ENCODE measurements at regions not wholly inside any gene's neighbourhood (a gene's known extent, or its start where the extent isn't known, plus 50 kb on each side); places are given as distances from the start of the nearest gene placed in this dataset.

GRCh38 chr13:48165063-48165462 lies 67.9 kb upstream of the ITM2B start:
- no peak overlapping the region for H3K27ac ChIP-seq (ENCODE audit: low read length)
- no peak overlapping the region for H3K9ac ChIP-seq (ENCODE audit: low read length)
- H3F3A ChIP-seq (ENCODE audit: insufficient read depth, low read length): no peaks in the 10 kb centered on the region
- no peaks in the 10 kb centered on the region for H3K27me3 ChIP-seq (replicated peaks; ENCODE audit: insufficient read depth, low read length)
- no peaks in the 10 kb centered on the region for H3K79me2 ChIP-seq (ENCODE audit: low read length)
- no peak overlapping the region for H3K4me2 ChIP-seq (ENCODE audit: low read depth, low read length)
- DNase-seq: no peak
- H3K4me1 ChIP-seq (ENCODE audit: low read length): no peaks in the 10 kb centered on the region
- H3K4me3 ChIP-seq (ENCODE audit: low read length): no peak overlapping the region
- H3K9me3 ChIP-seq (replicated peaks; ENCODE audit: insufficient read depth, low read length): no peaks in the 10 kb centered on the region
- H4K20me1 ChIP-seq (ENCODE audit: insufficient read depth, low read length): no peaks in the 10 kb centered on the region
- H2AFZ ChIP-seq (ENCODE audit: low read length): no peak overlapping the region
- H3K36me3 ChIP-seq (replicated peaks; ENCODE audit: insufficient read depth, low read length): no peaks in the 10 kb centered on the region
- H3K9me2 ChIP-seq (replicated peaks; ENCODE audit: insufficient read depth, low read length): no peaks in the 10 kb centered on the region
- TF ChIP-seq EZH2 (optimal IDR thresholded peaks at IDR 0.05; ENCODE audit: low read depth, low read length): no peak
- TF ChIP-seq CTCF (IDR thresholded peaks at IDR 0.05; ENCODE audit: low read length): no peak
- TF ChIP-seq EZH2phosphoT487 (IDR thresholded peaks at IDR 0.05; ENCODE audit: low read length): no peak

GRCh38 chr13:48163061-48163460 lies 68.2 kb upstream of the MED4 start:
- Histone ChIP-seq H3K36me3 (replicated peaks; ENCODE audit: insufficient read depth, low read length) (no peaks in the 10 kb centered on the region), H3K9me2 (replicated peaks; ENCODE audit: insufficient read depth, low read length) (no peaks in the 10 kb centered on the region), H3K9ac (ENCODE audit: low read length) (no peak overlapping the region), H3K4me3 (ENCODE audit: low read length) (no peak overlapping the region), H3K79me2 (ENCODE audit: low read length) (no peaks in the 10 kb centered on the region), H4K20me1 (ENCODE audit: insufficient read depth, low read length) (no peaks in the 10 kb centered on the region), H3K4me1 (ENCODE audit: low read length) (no peaks in the 10 kb centered on the region), H3K27me3 (replicated peaks; ENCODE audit: insufficient read depth, low read length) (no peaks in the 10 kb centered on the region), H3K4me2 (ENCODE audit: low read depth, low read length) (no peak overlapping the region), H2AFZ (ENCODE audit: low read length) (no peak overlapping the region), H3K27ac (ENCODE audit: low read length) (no peak overlapping the region), H3F3A (ENCODE audit: insufficient read depth, low read length) (no peaks in the 10 kb centered on the region), H3K9me3 (replicated peaks; ENCODE audit: insufficient read depth, low read length) (no peaks in the 10 kb centered on the region)
- TF ChIP-seq EZH2phosphoT487 (IDR thresholded peaks at IDR 0.05; ENCODE audit: low read length) (no peak), CTCF (IDR thresholded peaks at IDR 0.05; ENCODE audit: low read length) (no peak), EZH2 (optimal IDR thresholded peaks at IDR 0.05; ENCODE audit: low read depth, low read length) (no peak)
- no peak for DNase-seq

- no peak for TF ChIP-seq EZH2phosphoT487 (IDR thresholded peaks at IDR 0.05; ENCODE audit: low read length)
- TF ChIP-seq EZH2 (optimal IDR thresholded peaks at IDR 0.05; ENCODE audit: low read depth, low read length): no peak
- no peak for TF ChIP-seq CTCF (IDR thresholded peaks at IDR 0.05; ENCODE audit: low read length)
Observed at GRCh38 chr13:48162217-48162616, 67.3 kb upstream of the MED4 start.

More at GRCh38 chr13:48162217-48162616, 67.3 kb upstream of the MED4 start:
- Histone ChIP-seq H3K79me2 (ENCODE audit: low read length) (no peaks in the 10 kb centered on the region), H4K20me1 (ENCODE audit: insufficient read depth, low read length) (no peaks in the 10 kb centered on the region), H3K4me1 (ENCODE audit: low read length) (no peaks in the 10 kb centered on the region), H3K9ac (ENCODE audit: low read length) (no peak overlapping the region), H3K9me3 (replicated peaks; ENCODE audit: insufficient read depth, low read length) (no peaks in the 10 kb centered on the region), H3K27ac (ENCODE audit: low read length) (no peak overlapping the region), H3K36me3 (replicated peaks; ENCODE audit: insufficient read depth, low read length) (no peaks in the 10 kb centered on the region), H3K4me2 (ENCODE audit: low read depth, low read length) (no peak overlapping the region), H3K27me3 (replicated peaks; ENCODE audit: insufficient read depth, low read length) (no peaks in the 10 kb centered on the region), H2AFZ (ENCODE audit: low read length) (no peak overlapping the region), H3K9me2 (replicated peaks; ENCODE audit: insufficient read depth, low read length) (no peaks in the 10 kb centered on the region), H3K4me3 (ENCODE audit: low read length) (no peak overlapping the region), H3F3A (ENCODE audit: insufficient read depth, low read length) (no peaks in the 10 kb centered on the region)
- no peak for DNase-seq

All from MM.1S (cell line).